Tibial artery (tissue), 4 donors: ENCODE measurements at regions not wholly inside any gene's neighbourhood (a gene's known extent, or its start where the extent isn't known, plus 50 kb on each side); places are given as distances from the start of the nearest gene placed in this dataset.

ENCODE experiments used
- DNase-seq, 2 donors: peaks; one replicate each; pipeline ENCODE4 v3.0.0-alpha.2; 2019
- H3K27ac ChIP-seq, 2 donors: fragments of 200-600 bp; sonication (generic) in 1 of 2; 1 replicate in 1 of 2; 2 replicates in 1 of 2; pipeline ENCODE4 v1.5.1; 2018 to 2019; ENCODE audit warnings: mild to moderate bottlenecking in 1 of 2
- H3K27me3 ChIP-seq, 2 donors: fragments of 200-600 bp; sonication (generic) in 1 of 2; one replicate each; pipeline versions ENCODE4 v1.5.1 to v1.6.0; 2016 to 2019
- H3K36me3 ChIP-seq, 3 donors: fragments of 200-600 bp; sonication (generic) in 2 of 3; one replicate each; pipeline ENCODE4 v1.5.1; 2016 to 2019; ENCODE audit warnings: mild to moderate bottlenecking in 2 of 3
- H3K4me1 ChIP-seq, 4 donors: fragments of 200-600 bp; sonication (generic) in 2 of 4; 1 replicate in 3 of 4; 2 replicates in 1 of 4; pipeline ENCODE4 v1.5.1; 2016 to 2019
- H3K4me3 ChIP-seq, 2 donors: fragments of 200-600 bp; sonication (generic) in 1 of 2; 1 replicate in 1 of 2; 2 replicates in 1 of 2; pipeline ENCODE4 v1.5.1; 2018 to 2019; ENCODE audit warnings: mild to moderate bottlenecking in 2 of 2
- H3K9me3 ChIP-seq, 3 donors: fragments of 200-600 bp; sonication (generic) in 1 of 3; one replicate each; pipeline ENCODE4 v1.5.1; 2016 to 2019
- intact Hi-C: fragments of 100-400 bp; cut with DNase I; formaldehyde crosslinking; loops from one replicate; pipeline ENCODE4 v1.15.0; 2023; ENCODE audit warnings: low total_unique reads
- TF ChIP-seq, protein P1 (sequence below), 2 experiments: fragments of 200-600 bp in 1 of 2; fragments of 450-650 bp in 1 of 2; IDR thresholded peaks; one replicate each; pipeline ENCODE4 v1.5.1; 2017 to 2019; ENCODE audit warnings: antibody characterized with exemption in 2 of 2, mild to moderate bottlenecking in 1 of 2, moderate library complexity in 1 of 2

DNA sequence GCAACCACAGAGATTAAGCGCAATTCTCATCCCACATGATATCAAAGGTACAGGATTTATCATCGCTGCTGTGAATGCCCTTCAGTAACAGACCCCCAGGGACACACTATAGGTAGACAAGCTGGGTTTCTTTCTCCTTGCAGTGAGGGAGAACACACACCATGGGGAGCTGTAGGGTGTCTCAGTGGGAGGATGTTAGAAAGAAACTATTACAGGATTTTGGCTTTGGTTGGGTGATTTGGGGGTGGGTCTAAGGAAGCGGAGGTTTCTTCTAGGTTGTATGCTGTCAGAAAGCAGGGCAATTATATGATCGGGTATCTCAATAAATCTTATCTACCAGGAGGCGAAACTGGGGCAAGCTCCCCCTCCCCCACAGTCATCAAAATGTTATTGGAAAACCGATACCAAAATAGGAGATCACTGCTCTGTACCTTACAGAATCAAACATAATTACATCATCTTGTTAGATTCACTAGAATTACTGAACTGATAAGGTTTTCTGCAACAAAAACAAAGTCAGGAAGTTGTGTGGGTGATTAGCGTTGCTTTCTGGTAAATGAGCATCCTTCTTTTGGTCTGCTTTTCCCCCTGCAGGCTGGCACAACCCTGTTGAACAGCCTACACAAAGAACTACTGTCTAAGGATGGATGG lies 209.7 kb downstream of the TEX36 start:
- H3K9me3 ChIP-seq = no peaks in the 10 kb centered on the region
- no peaks in the 10 kb centered on the region for H3K4me1 ChIP-seq
- DNase-seq = no peak
- no peak overlapping the region for H3K4me3 ChIP-seq
- H3K36me3 ChIP-seq = no peaks in the 10 kb centered on the region
- TF ChIP-seq, protein P1, sequence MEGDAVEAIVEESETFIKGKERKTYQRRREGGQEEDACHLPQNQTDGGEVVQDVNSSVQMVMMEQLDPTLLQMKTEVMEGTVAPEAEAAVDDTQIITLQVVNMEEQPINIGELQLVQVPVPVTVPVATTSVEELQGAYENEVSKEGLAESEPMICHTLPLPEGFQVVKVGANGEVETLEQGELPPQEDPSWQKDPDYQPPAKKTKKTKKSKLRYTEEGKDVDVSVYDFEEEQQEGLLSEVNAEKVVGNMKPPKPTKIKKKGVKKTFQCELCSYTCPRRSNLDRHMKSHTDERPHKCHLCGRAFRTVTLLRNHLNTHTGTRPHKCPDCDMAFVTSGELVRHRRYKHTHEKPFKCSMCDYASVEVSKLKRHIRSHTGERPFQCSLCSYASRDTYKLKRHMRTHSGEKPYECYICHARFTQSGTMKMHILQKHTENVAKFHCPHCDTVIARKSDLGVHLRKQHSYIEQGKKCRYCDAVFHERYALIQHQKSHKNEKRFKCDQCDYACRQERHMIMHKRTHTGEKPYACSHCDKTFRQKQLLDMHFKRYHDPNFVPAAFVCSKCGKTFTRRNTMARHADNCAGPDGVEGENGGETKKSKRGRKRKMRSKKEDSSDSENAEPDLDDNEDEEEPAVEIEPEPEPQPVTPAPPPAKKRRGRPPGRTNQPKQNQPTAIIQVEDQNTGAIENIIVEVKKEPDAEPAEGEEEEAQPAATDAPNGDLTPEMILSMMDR (IDR thresholded peaks at IDR 0.05) = no peak
- H3K27me3 ChIP-seq = peaks cover 0 to 12% of the 10 kb centered on the region in 2 donors
- no peak overlapping the region for H3K27ac ChIP-seq
- intact Hi-C loops = no loop called here

GRCh38 chr10:125472010-125472607 lies 210.9 kb downstream of the TEX36 start:
- Histone ChIP-seq H3K4me1 (no peaks in the 10 kb centered on the region), H3K9me3 (no peaks in the 10 kb centered on the region), H3K27ac (no peak overlapping the region), H3K4me3 (no peak overlapping the region), H3K27me3 (peaks cover 0 to 9% of the 10 kb centered on the region in 2 donors), H3K36me3 (no peaks in the 10 kb centered on the region)
- DNase-seq = no peak
- TF ChIP-seq, protein P1 (IDR thresholded peaks at IDR 0.05) = no peak
- intact Hi-C loops = no loop called here

DNA sequence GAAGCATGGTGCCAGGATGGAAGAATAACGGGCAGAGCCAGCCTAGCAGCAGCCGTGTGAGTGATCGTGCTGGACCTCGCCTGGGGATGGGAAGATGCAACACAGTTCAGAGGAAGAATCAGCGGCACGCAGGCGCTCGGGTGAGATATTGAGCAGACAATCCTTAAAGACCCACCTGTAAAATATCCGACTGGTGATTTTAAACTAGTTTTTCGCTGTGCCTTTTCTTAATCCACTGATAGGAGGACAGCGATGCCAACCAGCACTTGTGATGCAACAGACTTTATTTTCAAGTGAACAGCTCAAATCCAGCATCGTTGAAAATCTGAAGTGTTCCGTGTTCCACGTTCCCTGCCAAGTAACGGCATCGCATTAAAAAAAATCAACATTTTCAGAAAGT lies 214.7 kb downstream of the TEX36 start:
- Histone ChIP-seq H3K4me3 (no peak overlapping the region), H3K9me3 (no peaks in the 10 kb centered on the region), H3K36me3 (no peaks in the 10 kb centered on the region), H3K4me1 (no peaks in the 10 kb centered on the region), H3K27ac (no peak overlapping the region), H3K27me3 (peaks cover 0 to 4% of the 10 kb centered on the region in 2 donors)
- TF ChIP-seq, protein P1 (IDR thresholded peaks at IDR 0.05) = no peak
- intact Hi-C loops = no loop called here
- DNase-seq = no peak

DNA sequence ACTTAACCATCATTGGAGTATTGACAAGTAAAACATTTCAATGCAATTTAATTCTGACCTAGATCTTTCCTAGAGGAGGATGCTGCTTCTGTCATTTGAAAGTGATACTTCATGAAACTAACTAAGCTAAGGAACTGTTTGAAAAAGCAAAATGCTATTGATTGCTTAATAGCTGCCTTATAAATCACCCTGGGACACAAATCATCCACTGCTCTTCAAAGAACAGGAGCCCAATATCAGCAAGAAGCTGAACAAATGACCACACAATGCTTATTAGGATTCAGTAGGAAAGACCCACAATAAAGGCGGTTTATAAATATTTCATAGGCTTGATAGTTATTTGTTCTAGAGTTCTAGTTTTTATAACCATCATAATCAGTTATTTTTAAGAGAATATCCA lies 216.3 kb downstream of the TEX36 start:
- TF ChIP-seq, protein P1 (IDR thresholded peaks at IDR 0.05) = no peak
- Histone ChIP-seq H3K27me3 (peaks cover 0 to 4% of the 10 kb centered on the region in 2 donors), H3K9me3 (no peaks in the 10 kb centered on the region), H3K4me3 (no peak overlapping the region), H3K27ac (no peak overlapping the region), H3K36me3 (no peaks in the 10 kb centered on the region), H3K4me1 (no peaks in the 10 kb centered on the region)
- intact Hi-C loops = no loop called here
- DNase-seq = no peak

DNA sequence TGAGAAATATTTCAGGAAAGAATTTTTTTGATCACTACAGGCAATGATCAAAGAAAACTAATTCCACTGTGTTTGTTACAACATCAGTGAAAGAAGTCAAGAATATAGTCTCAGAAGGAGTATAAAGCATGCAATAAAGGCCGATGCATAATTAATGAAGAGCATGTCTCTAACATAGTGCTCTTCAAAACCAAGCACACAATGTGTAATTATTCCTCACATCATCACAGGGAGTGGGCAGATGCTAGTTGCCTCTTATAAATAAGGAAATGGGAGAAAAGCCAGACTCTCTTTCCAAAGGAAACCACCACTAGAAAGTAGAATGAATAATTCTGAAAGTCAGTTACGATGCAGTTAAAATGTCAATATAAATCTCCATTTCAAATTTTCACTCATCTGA lies 220.1 kb downstream of the TEX36 start:
- no peak overlapping the region for H3K4me3 ChIP-seq
- no peak for DNase-seq
- intact Hi-C loops = no loop called here

More for the DNA sequence above, 220.1 kb downstream of the TEX36 start:
- Histone ChIP-seq H3K9me3 (no peaks in the 10 kb centered on the region), H3K27ac (no peak overlapping the region), H3K4me1 (no peaks in the 10 kb centered on the region), H3K36me3 (no peaks in the 10 kb centered on the region), H3K27me3 (no peaks in the 10 kb centered on the region)
- TF ChIP-seq, protein P1 (IDR thresholded peaks at IDR 0.05) = no peak
